Neural progenitor cell (in vitro differentiated cells): ENCODE measurements at regions not wholly inside any gene's neighbourhood (a gene's known extent, or its start where the extent isn't known, plus 50 kb on each side); places are given as distances from the start of the nearest gene placed in this dataset.
"Not testable (repeated sequence)": the region's sequence is repeated elsewhere in the genome, so short reads cannot be mapped to it uniquely, and the experiment has no call there.

Experiments
- EZH2phosphoT487 ChIP-seq: fragments of 200-600 bp; sonication (generic); IDR thresholded peaks from 2 replicates; pipeline ENCODE4 v1.6.1; 2017; ENCODE audit warnings: antibody characterized with exemption
- TF ChIP-seq, protein P1 (sequence below): fragments of 200-600 bp; sonication (generic); IDR thresholded peaks from 2 replicates; pipeline ENCODE4 v1.5.1; 2017; ENCODE audit warnings: antibody characterized with exemption, mild to moderate bottlenecking

DNA sequence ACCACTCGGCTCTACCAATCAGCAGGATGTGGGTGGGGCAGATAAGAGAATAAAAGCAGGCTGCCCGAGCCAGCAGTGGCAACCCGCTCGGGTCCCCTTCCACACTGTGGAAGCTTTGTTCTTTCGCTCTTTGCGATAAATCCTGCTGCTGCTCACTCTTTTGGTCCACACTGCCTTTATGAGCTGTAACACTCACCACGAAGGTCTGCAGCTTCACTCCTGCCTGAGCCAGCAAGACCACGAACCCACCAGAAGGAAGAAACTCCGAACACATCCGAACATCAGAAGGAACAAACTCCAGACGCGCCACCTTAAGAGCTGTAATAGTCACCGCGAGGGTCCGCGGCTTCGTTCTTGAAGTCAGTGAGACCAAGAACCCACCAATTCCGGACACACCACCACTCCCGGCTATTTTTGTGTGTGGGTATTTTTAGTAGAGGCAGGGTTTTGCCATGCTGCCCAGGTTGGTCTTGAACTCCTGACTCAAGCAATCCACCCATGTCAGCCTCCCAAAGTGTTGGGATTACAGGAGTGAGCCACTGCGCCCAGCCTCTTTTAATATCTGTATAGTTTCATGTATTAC, 64.6 kb upstream of the SLC25A43 start:
- TF ChIP-seq, protein P1, sequence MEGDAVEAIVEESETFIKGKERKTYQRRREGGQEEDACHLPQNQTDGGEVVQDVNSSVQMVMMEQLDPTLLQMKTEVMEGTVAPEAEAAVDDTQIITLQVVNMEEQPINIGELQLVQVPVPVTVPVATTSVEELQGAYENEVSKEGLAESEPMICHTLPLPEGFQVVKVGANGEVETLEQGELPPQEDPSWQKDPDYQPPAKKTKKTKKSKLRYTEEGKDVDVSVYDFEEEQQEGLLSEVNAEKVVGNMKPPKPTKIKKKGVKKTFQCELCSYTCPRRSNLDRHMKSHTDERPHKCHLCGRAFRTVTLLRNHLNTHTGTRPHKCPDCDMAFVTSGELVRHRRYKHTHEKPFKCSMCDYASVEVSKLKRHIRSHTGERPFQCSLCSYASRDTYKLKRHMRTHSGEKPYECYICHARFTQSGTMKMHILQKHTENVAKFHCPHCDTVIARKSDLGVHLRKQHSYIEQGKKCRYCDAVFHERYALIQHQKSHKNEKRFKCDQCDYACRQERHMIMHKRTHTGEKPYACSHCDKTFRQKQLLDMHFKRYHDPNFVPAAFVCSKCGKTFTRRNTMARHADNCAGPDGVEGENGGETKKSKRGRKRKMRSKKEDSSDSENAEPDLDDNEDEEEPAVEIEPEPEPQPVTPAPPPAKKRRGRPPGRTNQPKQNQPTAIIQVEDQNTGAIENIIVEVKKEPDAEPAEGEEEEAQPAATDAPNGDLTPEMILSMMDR: not testable (repeated sequence)
- TF ChIP-seq EZH2phosphoT487: not testable (repeated sequence)
